Astrocyte (in vitro differentiated cells and primary cell): ENCODE measurements at regions not wholly inside any gene's neighbourhood (a gene's known extent, or its start where the extent isn't known, plus 50 kb on each side); places are given as distances from the start of the nearest gene placed in this dataset.
A peak's percentile ranks its signal among the peaks of the same experiment; 100 is the strongest.

ENCODE experiments used
- CTCF ChIP-seq: IDR thresholded peaks from 2 replicates; pipeline ENCODE4 v1.5.1; 2011; ENCODE audit warnings: low read depth, mild to moderate bottlenecking, inconsistent platforms, low read length, moderate library complexity; ENCODE audit not compliant: insufficient read depth
- EZH2 ChIP-seq: IDR thresholded peaks from 2 replicates; pipeline ENCODE4 v1.6.1; 2012; ENCODE audit warnings: mild to moderate bottlenecking, low read length, inconsistent platforms; ENCODE audit not compliant: insufficient read depth

- TF ChIP-seq CTCF, result peak; percentile 81
- no peak for TF ChIP-seq EZH2
Measured at GRCh38 chr18:54444319-54444914, 86.7 kb downstream of the C18orf54 start.
